Peyer's patch (tissue), 4 donors: ENCODE measurements at regions not wholly inside any gene's neighbourhood (a gene's known extent, or its start where the extent isn't known, plus 50 kb on each side); places are given as distances from the start of the nearest gene placed in this dataset.

Source experiments
- POLR2A ChIP-seq, 2 donors: fragments of 450-650 bp; IDR thresholded peaks; one replicate each; pipeline ENCODE4 v1.5.1; 2017; ENCODE audit warnings: antibody characterized with exemption in 2 of 2, mild to moderate bottlenecking in 2 of 2, moderate library complexity in 2 of 2
- TF ChIP-seq, protein P1 (sequence below), 6 experiments: fragments of 450-650 bp in 4 of 6; fragments of 200-600 bp in 2 of 6; sonication (generic) in 1 of 6; IDR thresholded peaks; one replicate each; pipeline ENCODE4 v1.5.1; 2017 to 2019; ENCODE audit warnings: antibody characterized with exemption in 6 of 6, mild to moderate bottlenecking in 3 of 6, moderate library complexity in 1 of 6

DNA sequence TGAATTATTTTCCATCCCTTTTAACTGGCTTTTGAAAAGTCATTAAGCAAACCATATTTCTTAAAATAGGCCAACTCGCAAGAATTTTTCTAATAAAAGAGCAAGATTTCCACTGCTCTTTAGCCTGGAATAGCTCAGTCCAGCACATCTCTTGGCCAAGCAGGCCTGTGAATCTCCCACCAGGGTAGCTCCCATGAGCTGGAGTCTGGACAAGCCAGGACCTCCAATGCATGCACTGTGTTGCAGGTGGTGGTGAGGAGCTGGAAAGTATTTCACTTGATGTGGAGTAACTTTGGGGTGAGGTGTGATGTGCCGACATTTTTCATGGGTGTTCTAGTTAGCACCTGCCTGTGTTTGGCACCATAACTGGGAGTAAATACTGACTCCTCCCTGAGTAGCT, 117.3 kb upstream of the TBX20 start:
- TF ChIP-seq, protein P1, sequence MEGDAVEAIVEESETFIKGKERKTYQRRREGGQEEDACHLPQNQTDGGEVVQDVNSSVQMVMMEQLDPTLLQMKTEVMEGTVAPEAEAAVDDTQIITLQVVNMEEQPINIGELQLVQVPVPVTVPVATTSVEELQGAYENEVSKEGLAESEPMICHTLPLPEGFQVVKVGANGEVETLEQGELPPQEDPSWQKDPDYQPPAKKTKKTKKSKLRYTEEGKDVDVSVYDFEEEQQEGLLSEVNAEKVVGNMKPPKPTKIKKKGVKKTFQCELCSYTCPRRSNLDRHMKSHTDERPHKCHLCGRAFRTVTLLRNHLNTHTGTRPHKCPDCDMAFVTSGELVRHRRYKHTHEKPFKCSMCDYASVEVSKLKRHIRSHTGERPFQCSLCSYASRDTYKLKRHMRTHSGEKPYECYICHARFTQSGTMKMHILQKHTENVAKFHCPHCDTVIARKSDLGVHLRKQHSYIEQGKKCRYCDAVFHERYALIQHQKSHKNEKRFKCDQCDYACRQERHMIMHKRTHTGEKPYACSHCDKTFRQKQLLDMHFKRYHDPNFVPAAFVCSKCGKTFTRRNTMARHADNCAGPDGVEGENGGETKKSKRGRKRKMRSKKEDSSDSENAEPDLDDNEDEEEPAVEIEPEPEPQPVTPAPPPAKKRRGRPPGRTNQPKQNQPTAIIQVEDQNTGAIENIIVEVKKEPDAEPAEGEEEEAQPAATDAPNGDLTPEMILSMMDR (IDR thresholded peaks at IDR 0.05): no peak
- no peak for TF ChIP-seq POLR2A (IDR thresholded peaks at IDR 0.05)
